ENCODE measurements at regions not wholly inside any gene's neighbourhood (a gene's known extent, or its start where the extent isn't known, plus 50 kb on each side); places are given as distances from the start of the nearest gene placed in this dataset.

DNA sequence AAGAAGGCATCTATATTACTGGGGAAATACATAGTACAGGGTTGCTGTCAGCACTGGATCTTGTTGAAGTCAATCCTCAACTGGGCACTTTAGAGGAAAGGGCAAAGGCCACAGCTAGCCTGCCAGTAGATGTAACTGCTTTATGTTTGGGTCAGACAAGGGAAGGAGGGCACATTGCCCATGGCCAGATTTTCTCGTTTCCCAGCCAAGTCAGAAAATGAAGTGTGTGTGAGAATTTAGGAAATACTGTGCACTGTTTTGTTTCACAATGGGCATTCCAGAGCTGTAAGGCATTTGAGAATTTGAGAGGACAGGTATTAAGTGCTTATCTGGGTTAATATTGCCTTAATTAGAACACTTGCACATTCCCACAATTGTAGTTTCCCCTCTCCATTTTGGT lies 183.9 kb upstream of the MCHR2 start:
- DNase-seq (ENCODE audit: low read depth): no peak

DNA sequence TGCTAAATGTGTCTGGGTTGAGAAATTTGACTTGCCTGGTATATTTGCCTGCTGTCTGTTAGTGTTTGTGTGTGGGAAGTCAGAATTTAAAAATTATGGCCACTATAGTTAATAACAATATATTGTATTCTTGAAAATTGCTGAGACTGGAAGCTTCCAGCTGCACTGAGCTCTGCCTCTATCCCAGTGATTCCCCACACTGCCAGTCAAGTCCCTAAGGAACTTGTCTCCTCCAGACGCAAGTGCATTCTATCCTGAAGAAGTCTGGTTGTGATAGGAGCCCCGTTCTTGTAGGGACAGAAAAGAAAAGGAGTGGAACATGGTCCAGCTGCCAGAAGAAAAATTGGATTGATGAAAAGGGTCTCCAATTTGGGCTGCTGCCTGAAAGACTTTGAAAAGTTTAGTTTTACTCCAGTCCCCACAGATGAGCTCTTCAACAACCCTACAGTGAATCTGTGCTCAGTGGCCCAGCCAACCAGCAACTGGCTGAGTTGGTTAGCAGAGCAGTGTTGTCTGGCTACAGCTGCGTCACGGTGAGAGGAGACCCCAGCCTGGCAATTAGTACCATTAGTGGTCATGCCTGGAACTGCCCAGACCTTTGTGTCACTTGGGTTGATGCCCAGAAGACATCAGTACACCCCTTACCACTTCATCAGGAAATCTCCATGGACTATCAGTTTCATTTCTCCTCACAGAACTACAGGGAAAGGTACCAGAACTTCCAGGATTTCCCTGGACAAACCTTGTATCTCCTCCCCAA lies 183.1 kb upstream of the MCHR2 start:
- DNase-seq (ENCODE audit: low read depth): no peak

DNA sequence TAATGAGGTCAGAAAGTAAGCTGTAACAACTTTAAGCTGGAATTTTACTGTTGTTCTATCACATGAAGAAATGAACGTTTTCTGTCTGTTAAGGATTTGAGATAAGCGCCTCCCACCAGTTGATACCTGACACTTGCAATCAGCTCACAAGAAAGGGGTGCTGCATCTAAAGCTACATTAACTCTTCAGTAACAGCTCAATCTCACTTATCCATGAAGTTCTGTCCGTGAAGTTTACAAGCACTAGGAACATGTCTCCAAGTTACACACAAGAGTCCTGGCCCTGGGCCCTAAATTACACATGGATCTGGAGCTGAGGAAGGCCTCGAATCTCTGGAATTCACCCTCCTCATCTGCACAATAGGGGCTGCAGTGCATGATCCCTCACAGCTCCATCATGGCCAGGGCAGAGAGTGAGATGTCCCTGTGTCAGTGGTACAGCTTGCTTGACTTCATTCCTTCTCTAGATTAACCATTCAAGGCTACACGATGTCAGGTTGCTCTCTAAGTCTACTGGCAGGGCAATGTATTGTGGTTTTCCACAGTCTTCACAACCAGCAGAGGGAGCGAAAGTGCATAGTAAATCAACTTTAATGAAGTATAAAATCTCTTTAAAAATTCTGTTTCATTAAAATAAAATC lies 182.4 kb upstream of the MCHR2 start:
- DNase-seq (ENCODE audit: low read depth): peak; percentile 57

DNA sequence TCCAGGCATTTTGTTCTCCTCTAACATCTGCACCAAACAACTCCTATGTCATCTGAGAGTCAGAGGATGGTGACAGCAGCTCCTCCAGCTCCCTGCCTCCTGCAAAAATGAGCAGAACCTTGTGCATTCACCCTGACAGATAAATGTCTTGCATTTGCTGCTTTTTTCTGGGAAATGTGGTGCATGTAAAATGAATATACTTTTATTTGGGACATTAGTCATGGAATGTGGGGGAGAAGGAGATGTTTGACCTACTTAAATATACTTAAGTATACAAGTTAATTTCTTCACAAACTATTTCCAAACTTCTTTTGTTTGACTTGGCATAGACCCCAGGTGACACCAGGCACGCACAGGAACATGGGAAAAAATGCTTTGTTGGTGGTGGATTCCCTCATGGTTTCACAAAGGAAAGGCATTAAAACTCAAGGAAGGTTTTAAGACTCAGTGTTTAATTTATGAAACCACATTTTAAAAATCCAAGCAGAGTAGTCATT lies 181.8 kb upstream of the MCHR2 start:
- DNase-seq (ENCODE audit: low read depth): peak; percentile 93

DNA sequence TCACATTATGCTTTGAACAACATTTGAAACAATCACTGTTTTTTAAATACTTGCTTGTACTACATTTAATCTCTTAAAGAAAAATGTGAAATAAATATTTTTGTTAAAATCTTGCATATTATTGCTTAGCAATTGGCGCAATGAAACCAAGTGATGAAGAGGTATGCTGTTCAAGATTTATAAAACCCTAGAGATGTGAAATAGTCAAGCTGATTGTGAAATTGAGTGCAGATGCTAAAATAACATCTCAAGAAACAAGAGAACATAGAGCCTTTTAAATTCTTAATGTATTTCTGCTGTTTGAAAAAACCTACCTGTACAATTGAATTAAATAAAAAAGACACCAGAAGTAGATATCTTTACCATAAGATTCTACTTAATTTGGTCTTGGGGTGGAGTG lies 179.2 kb upstream of the MCHR2 start:
- peak; percentile 12 for DNase-seq (ENCODE audit: low read depth)

DNA sequence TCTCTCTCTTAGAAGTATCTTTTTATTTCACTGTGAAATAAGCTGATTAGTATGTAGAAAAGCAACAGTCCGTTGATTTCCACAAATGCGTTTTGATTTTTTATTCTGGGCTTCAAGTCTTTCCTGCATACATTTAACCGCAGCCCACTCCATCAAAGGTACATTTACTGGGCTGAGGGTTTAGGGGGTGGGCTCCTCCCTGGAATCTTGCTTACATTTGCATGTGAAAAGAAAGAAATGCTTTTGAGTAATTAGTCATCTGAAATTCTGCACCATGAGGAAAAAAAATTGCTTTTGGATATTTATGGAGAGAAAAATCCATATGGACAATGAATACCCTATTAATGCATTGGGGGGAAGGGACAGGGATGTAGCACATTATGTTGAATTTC lies 178.3 kb upstream of the MCHR2 start:
- no peak for DNase-seq (ENCODE audit: low read depth)

DNA sequence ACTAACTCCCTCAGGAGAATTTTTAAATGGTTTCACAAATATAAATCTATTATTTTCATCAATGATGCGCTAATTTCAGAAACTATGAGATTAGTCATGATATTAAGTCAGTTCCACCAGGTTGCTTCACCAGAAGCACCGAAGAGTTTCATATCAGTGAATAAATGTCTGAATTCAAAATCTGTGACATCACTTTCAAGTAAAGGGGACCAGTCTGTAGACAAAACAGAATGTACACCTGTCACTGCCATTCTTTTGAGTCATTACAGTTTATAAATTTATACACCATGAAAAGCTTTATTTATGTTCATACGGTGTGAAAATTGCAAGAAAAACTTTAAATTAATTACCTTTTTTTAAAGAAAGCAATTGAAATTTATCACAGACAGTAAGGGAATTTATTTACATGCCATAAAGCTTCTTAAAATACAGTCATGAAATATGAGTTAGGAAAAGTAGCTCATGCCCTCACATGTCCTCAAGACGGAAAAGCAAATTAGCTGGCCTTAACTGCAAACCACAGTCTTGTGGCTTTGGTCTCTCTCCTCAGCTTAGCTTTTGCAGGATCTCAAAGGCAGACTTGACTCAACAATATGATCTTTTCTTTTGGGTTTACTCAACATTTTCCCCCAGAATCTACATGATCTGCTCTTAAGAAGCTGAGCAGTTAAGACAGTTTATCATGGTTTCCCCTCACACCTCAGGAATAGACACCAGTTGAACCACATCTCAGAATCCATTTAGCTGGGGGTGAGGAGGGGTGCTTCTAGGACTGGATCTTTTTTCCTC lies 177.7 kb upstream of the MCHR2 start:
- peak; percentile 83 for DNase-seq (ENCODE audit: low read depth)

- no peak for DNase-seq (ENCODE audit: low read depth)
Measured at GRCh38 chr6:100168148-100168547, 174.1 kb upstream of the MCHR2 start.

- no peak for DNase-seq (ENCODE audit: low read depth)
Measured at GRCh38 chr6:100167585-100167984, 173.6 kb upstream of the MCHR2 start.

DNA sequence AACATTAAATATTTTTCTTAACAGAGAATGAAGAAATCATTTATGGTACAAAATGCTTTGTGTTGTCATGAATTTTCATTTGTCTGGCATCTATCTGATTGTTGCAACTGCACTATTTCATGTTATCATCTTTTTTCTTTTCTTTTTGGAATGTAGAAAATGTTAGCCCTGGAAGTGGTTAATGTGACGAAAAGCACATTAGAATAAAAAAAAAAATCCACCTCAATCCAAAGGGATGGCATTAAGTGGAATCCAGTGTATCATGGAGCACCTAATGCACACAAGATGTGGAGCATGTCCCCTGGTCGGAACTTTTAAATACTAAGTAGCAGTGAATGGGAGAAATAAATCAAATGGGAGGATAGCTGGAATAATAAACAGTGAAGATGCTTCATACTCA lies 172.9 kb upstream of the MCHR2 start:
- DNase-seq (ENCODE audit: low read depth): no peak

DNA sequence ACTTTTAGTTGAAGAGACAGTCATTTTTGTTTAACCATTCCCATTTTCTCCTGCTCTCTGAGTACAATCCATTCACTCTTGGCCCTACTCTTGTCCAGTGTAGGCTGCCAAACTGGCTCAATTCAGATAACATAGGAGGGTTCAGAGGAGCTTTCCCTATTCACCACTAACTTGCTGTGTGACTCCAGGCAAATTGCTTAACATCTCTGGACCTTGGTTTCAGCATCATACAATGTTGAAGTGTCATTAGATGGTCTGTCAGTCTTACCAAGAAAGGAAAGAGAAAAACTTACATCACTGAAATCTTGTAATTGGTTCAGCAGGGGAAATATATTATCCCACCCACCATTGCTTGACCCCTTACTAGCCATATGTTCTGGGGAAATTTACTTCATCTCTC lies 171.4 kb upstream of the MCHR2 start:
- no peak for DNase-seq (ENCODE audit: low read depth)

DNA sequence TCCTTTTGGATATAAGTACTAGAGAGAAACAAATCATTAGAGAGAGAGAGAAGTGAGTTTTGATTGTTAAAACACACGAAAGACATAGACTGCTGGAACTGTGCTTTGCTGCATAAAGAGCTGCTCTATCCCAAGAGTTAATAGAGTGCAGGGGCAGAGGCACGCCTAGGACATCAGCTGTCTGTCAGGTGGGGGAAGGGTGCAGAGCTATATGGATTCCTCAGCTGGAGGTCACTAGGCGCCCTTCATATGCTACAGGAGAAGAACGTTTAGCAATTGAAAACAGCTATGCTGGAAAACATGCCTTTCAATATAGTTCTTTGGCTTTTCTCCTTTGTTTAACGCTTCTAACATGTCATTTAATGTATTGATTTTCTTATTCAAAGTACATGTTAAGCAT lies 169.0 kb upstream of the MCHR2 start:
- no peak for DNase-seq (ENCODE audit: low read depth)

DNA sequence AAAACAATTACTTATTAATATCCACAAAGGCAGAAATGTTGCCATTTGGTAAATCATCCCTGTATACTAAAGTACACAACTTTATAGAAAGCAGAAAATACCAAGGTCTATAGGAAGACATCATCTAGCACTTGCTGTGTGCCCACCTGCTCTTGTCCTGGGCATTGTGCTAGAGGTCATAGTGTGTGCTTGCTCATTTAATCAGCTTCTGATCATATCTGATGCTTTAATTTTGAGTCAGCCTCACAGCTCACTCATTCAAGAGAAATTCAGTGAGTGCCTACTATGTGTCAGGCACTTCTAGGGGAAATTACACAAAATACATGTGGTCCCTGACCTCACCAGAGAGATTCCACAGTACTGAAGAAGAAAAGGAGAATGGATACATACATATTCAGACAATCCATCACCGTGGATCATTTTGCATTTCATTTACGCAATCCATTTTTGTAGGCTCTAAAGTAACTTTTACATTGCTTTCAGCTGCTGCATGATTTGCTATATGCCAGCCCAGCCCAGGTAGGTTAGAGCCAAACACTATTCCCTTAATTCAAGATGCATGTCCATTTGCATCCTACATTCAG lies 167.9 kb upstream of the MCHR2 start:
- DNase-seq (ENCODE audit: low read depth): no peak

DNA sequence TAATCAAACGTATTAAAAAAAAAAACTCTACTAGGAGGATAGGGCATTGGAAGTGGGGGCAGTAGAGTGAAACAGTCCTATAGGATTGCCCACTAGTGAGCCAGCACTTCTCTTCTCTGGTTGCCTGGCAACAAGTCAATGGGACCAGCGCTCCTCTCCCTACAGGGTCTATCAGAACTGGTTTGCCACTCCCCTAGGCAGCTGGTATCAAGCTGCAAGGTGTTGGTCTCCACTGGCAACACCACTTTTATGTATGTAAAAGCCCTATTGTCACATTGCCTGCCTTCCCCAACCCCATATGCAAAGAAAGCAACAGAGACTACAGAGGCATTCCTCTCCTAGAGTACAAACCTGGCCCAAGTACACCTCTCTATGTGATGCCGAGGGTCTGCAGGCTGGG lies 166.9 kb upstream of the MCHR2 start:
- DNase-seq (ENCODE audit: low read depth): no peak

DNA sequence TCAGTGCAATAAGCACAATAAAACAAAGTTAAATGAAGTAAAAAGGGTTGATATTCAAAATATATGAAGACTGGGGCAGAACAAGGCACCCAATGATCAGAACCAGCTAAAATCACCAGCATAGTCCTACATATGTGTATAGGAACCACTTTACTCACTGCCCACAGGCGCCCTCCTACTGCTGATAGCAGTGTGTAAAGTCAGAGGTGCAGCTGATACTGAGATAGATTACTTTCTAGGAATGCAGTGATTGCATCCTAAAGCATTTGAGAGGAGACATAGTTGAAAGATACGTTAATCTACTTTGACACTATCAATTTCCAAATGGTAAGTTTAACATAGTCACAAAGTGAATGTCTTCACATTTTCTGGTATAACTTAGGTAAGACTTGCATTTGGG lies 161.1 kb upstream of the MCHR2 start:
- no peak for DNase-seq (ENCODE audit: low read depth)

GRCh38 chr6:100153636-100154275 lies 159.7 kb upstream of the MCHR2 start:
- no peak for DNase-seq (ENCODE audit: low read depth)

GRCh38 chr6:100152201-100152600 lies 158.2 kb upstream of the MCHR2 start:
- DNase-seq (ENCODE audit: low read depth): peak; percentile 31

DNA sequence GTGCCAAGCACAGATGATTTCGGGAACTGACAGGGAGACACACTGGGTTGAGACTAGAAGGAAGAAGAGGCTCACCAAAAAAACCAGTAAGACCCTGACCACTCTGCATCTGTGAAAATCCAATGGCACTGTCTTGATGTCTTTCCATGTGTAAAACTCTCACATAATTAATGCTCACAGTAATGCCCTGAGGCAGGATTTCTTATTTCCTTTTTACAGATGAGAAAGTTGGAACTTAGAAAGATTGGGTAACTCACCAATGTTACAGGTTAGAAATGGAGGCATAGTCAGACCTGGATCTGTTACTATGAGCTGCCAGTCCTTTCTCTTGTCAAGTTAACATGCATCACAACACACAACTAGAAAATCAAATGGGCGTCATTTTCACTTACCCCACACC lies 151.0 kb upstream of the MCHR2 start:
- DNase-seq (ENCODE audit: low read depth): no peak

- DNase-seq (ENCODE audit: low read depth): no peak
Measured at GRCh38 chr6:100138346-100139022, 144.5 kb upstream of the MCHR2 start.

- no peak for DNase-seq (ENCODE audit: low read depth)
Measured at GRCh38 chr6:100137759-100138158, 143.7 kb upstream of the MCHR2 start.

- no peak for DNase-seq (ENCODE audit: low read depth)
Measured at GRCh38 chr6:100136590-100136989, 142.6 kb upstream of the MCHR2 start.

- no peak for DNase-seq (ENCODE audit: low read depth)
Measured at GRCh38 chr6:100135977-100136376, 142.0 kb upstream of the MCHR2 start.
